ENCODE measurements at regions not wholly inside any gene's neighbourhood (a gene's known extent, or its start where the extent isn't known, plus 50 kb on each side); places are given as distances from the start of the nearest gene placed in this dataset.
A peak's percentile ranks its signal among the peaks of the same experiment; 100 is the strongest.

- intact Hi-C loops (cut with micrococcal nuclease): no loop called here
- no peak overlapping the region for H3K4me3 Mint-ChIP-seq
- no peaks in the 10 kb centered on the region for H3K36me3 Mint-ChIP-seq (ENCODE audit: low read depth)
- no peak overlapping the region for H3K27ac Mint-ChIP-seq
- DNase-seq: no peak
- H3K9me3 Mint-ChIP-seq: peaks cover 9% of the 10 kb centered on the region
- CTCF ChIA-PET: no interaction called here
- H3K4me1 Mint-ChIP-seq (ENCODE audit: low read depth): no peaks in the 10 kb centered on the region
- H3K27me3 Mint-ChIP-seq (ENCODE audit: low read depth): no peaks in the 10 kb centered on the region
Observed at GRCh38 chr18:43485545-43485963, 208.3 kb upstream of the SYT4 start.

- DNase-seq: peak; percentile 5
- Mint-ChIP-seq H3K36me3 (ENCODE audit: low read depth) (no peaks in the 10 kb centered on the region), H3K27ac (no peak overlapping the region), H3K4me3 (no peak overlapping the region), H3K9me3 (peaks cover 9% of the 10 kb centered on the region), H3K4me1 (ENCODE audit: low read depth) (no peaks in the 10 kb centered on the region), H3K27me3 (ENCODE audit: low read depth) (no peaks in the 10 kb centered on the region)
- CTCF ChIA-PET: interaction anchor here (1.2 kb wide), 1 partner anchor 1372 kb away, joined by 3 read pairs; no protein-coding TSS in a partner anchor
- intact Hi-C loops (cut with micrococcal nuclease): no loop called here
Observed at GRCh38 chr18:43486462-43486861, 209.2 kb upstream of the SYT4 start.

- Mint-ChIP-seq H3K4me1 (ENCODE audit: low read depth) (no peaks in the 10 kb centered on the region), H3K27ac (no peak overlapping the region), H3K27me3 (ENCODE audit: low read depth) (no peaks in the 10 kb centered on the region), H3K4me3 (no peak overlapping the region), H3K9me3 (peaks cover 17% of the 10 kb centered on the region), H3K36me3 (ENCODE audit: low read depth) (no peaks in the 10 kb centered on the region)
- CTCF ChIA-PET: interaction anchor here (1.1 kb wide), 1 partner anchor 14 kb away, joined by 3 read pairs; no protein-coding TSS in a partner anchor
- DNase-seq: no peak
- intact Hi-C loops (cut with micrococcal nuclease): no loop called here
Observed at GRCh38 chr18:43501099-43501498, 223.8 kb upstream of the SYT4 start.

GRCh38 chr18:43506935-43507334, 229.6 kb upstream of the SYT4 start:
- H3K9me3 Mint-ChIP-seq: peaks cover 29% of the 10 kb centered on the region
- no peak for DNase-seq
- H3K4me1 Mint-ChIP-seq (ENCODE audit: low read depth): no peaks in the 10 kb centered on the region
- H3K4me3 Mint-ChIP-seq: no peak overlapping the region
- H3K36me3 Mint-ChIP-seq (ENCODE audit: low read depth): no peaks in the 10 kb centered on the region
- intact Hi-C loops (cut with micrococcal nuclease): no loop called here
- CTCF ChIA-PET: no interaction called here
- no peak overlapping the region for H3K27ac Mint-ChIP-seq
- no peaks in the 10 kb centered on the region for H3K27me3 Mint-ChIP-seq (ENCODE audit: low read depth)

- DNase-seq: no peak
- intact Hi-C loops (cut with micrococcal nuclease): no loop called here
- Mint-ChIP-seq H3K27me3 (ENCODE audit: low read depth) (no peaks in the 10 kb centered on the region), H3K36me3 (ENCODE audit: low read depth) (no peaks in the 10 kb centered on the region), H3K9me3 (peaks cover 29% of the 10 kb centered on the region), H3K27ac (no peak overlapping the region), H3K4me3 (no peak overlapping the region), H3K4me1 (ENCODE audit: low read depth) (no peaks in the 10 kb centered on the region)
- CTCF ChIA-PET: no interaction called here
Observed at GRCh38 chr18:43507842-43508481, 230.7 kb upstream of the SYT4 start.

- CTCF ChIA-PET: interaction anchor here (0.7 kb wide), 1 partner anchor 14 kb away, joined by 3 read pairs; no protein-coding TSS in a partner anchor
- Mint-ChIP-seq H3K4me3 (no peak overlapping the region), H3K27ac (no peak overlapping the region), H3K36me3 (ENCODE audit: low read depth) (no peaks in the 10 kb centered on the region), H3K27me3 (ENCODE audit: low read depth) (no peaks in the 10 kb centered on the region), H3K4me1 (ENCODE audit: low read depth) (no peaks in the 10 kb centered on the region), H3K9me3 (peaks cover 7% of the 10 kb centered on the region)
- DNase-seq: no peak
- intact Hi-C loops (cut with micrococcal nuclease): no loop called here
Observed at GRCh38 chr18:43514747-43515146, 237.5 kb upstream of the SYT4 start.

- no peak for DNase-seq
- no peaks in the 10 kb centered on the region for H3K4me1 Mint-ChIP-seq (ENCODE audit: low read depth)
- CTCF ChIA-PET: no interaction called here
- intact Hi-C loops (cut with micrococcal nuclease): no loop called here
- peaks cover 6% of the 10 kb centered on the region for H3K9me3 Mint-ChIP-seq
- no peak overlapping the region for H3K4me3 Mint-ChIP-seq
- no peaks in the 10 kb centered on the region for H3K27me3 Mint-ChIP-seq (ENCODE audit: low read depth)
- no peaks in the 10 kb centered on the region for H3K36me3 Mint-ChIP-seq (ENCODE audit: low read depth)
- H3K27ac Mint-ChIP-seq: no peak overlapping the region
Observed at GRCh38 chr18:43515481-43515880, 238.2 kb upstream of the SYT4 start.

GRCh38 chr18:43524260-43524659, 247.0 kb upstream of the SYT4 start:
- no peaks in the 10 kb centered on the region for H3K36me3 Mint-ChIP-seq (ENCODE audit: low read depth)
- no peaks in the 10 kb centered on the region for H3K4me1 Mint-ChIP-seq (ENCODE audit: low read depth)
- H3K27ac Mint-ChIP-seq: no peak overlapping the region
- H3K4me3 Mint-ChIP-seq: no peak overlapping the region
- intact Hi-C loops (cut with micrococcal nuclease): no loop called here
- CTCF ChIA-PET: interaction anchor here (0.6 kb wide), 1 partner anchor 15 kb away, joined by 3 read pairs; no protein-coding TSS in a partner anchor
- H3K27me3 Mint-ChIP-seq (ENCODE audit: low read depth): no peaks in the 10 kb centered on the region
- H3K9me3 Mint-ChIP-seq: no peaks in the 10 kb centered on the region
- no peak for DNase-seq

- Mint-ChIP-seq H3K4me1 (ENCODE audit: low read depth) (no peaks in the 10 kb centered on the region), H3K4me3 (no peak overlapping the region), H3K36me3 (ENCODE audit: low read depth) (no peaks in the 10 kb centered on the region), H3K9me3 (no peaks in the 10 kb centered on the region), H3K27ac (no peak overlapping the region), H3K27me3 (ENCODE audit: low read depth) (no peaks in the 10 kb centered on the region)
- CTCF ChIA-PET: no interaction called here
- DNase-seq: no peak
- intact Hi-C loops (cut with micrococcal nuclease): no loop called here
Observed at GRCh38 chr18:43525169-43525568, 247.9 kb upstream of the SYT4 start.

- H3K4me1 Mint-ChIP-seq (ENCODE audit: low read depth): no peaks in the 10 kb centered on the region
- H3K27ac Mint-ChIP-seq: no peak overlapping the region
- no peaks in the 10 kb centered on the region for H3K9me3 Mint-ChIP-seq
- CTCF ChIA-PET: no interaction called here
- H3K27me3 Mint-ChIP-seq (ENCODE audit: low read depth): no peaks in the 10 kb centered on the region
- H3K4me3 Mint-ChIP-seq: no peak overlapping the region
- DNase-seq: no peak
- H3K36me3 Mint-ChIP-seq (ENCODE audit: low read depth): no peaks in the 10 kb centered on the region
- intact Hi-C loops (cut with micrococcal nuclease): no loop called here
Observed at GRCh38 chr18:43526426-43527145, 249.3 kb upstream of the SYT4 start.

GRCh38 chr18:43531438-43531837, 254.1 kb upstream of the SYT4 start:
- Mint-ChIP-seq H3K4me3 (no peak overlapping the region), H3K27me3 (ENCODE audit: low read depth) (no peaks in the 10 kb centered on the region), H3K27ac (no peak overlapping the region), H3K36me3 (ENCODE audit: low read depth) (no peaks in the 10 kb centered on the region), H3K9me3 (peaks cover 2% of the 10 kb centered on the region), H3K4me1 (ENCODE audit: low read depth) (no peaks in the 10 kb centered on the region)
- intact Hi-C loops (cut with micrococcal nuclease): no loop called here
- no peak for DNase-seq
- CTCF ChIA-PET: no interaction called here

- Mint-ChIP-seq H3K27ac (no peak overlapping the region), H3K27me3 (ENCODE audit: low read depth) (no peaks in the 10 kb centered on the region), H3K4me1 (ENCODE audit: low read depth) (no peaks in the 10 kb centered on the region), H3K9me3 (peaks cover 5% of the 10 kb centered on the region), H3K4me3 (no peak overlapping the region), H3K36me3 (ENCODE audit: low read depth) (no peaks in the 10 kb centered on the region)
- CTCF ChIA-PET: no interaction called here
- intact Hi-C loops (cut with micrococcal nuclease): no loop called here
- no peak for DNase-seq
Observed at GRCh38 chr18:43533371-43533770, 256.1 kb upstream of the SYT4 start.

- Mint-ChIP-seq H3K4me3 (no peak overlapping the region), H3K36me3 (ENCODE audit: low read depth) (no peaks in the 10 kb centered on the region), H3K4me1 (ENCODE audit: low read depth) (no peaks in the 10 kb centered on the region), H3K27ac (no peak overlapping the region), H3K9me3 (peaks cover 5% of the 10 kb centered on the region), H3K27me3 (ENCODE audit: low read depth) (no peaks in the 10 kb centered on the region)
- DNase-seq: no peak
- intact Hi-C loops (cut with micrococcal nuclease): no loop called here
- CTCF ChIA-PET: no interaction called here
Observed at GRCh38 chr18:43534511-43534910, 257.2 kb upstream of the SYT4 start.
